ENCODE measurements at regions not wholly inside any gene's neighbourhood (a gene's known extent, or its start where the extent isn't known, plus 50 kb on each side); places are given as distances from the start of the nearest gene placed in this dataset.

- TF ChIP-seq AR (CRISPR knock-in tag; IDR thresholded peaks at IDR 0.05) (no peak), NFYB (CRISPR knock-in tag; conservative IDR thresholded peaks at IDR 0.05; ENCODE audit: low read depth) (no peak), TCF7 (CRISPR knock-in tag; IDR thresholded peaks at IDR 0.05; ENCODE audit: low read depth) (no peak)
Measured at GRCh38 chr14:34203251-34203722, 252.4 kb upstream of the EGLN3 start (continued).

- Mint-ChIP-seq H3K27ac (no peak overlapping the region), H3K27me3 (ENCODE audit: low read depth) (0 out of 2 replicates have a peak, but pooled peaks cover 2% of the 10 kb centered on the region), H3K4me1 (no peaks in the 10 kb centered on the region), H3K9me3 (peaks cover 16% of the 10 kb centered on the region), H3K4me3 (no peak overlapping the region), H3K36me3 (no peaks in the 10 kb centered on the region)
- ChIA-PET POLR2A (no interaction called here), CTCF (no interaction called here)
- TF ChIP-seq TP53 (CRISPR knock-in tag; IDR thresholded peaks at IDR 0.05) (no peak), NFATC4 (CRISPR knock-in tag; IDR thresholded peaks at IDR 0.05) (no peak), AR (CRISPR knock-in tag; IDR thresholded peaks at IDR 0.05) (no peak), ZBTB21 (CRISPR knock-in tag; IDR thresholded peaks at IDR 0.05; ENCODE audit: borderline replicate concordance) (no peak), ZNF121 (CRISPR knock-in tag; IDR thresholded peaks at IDR 0.05) (no peak), CREB1 (CRISPR knock-in tag; IDR thresholded peaks at IDR 0.05) (no peak), SOX15 (CRISPR knock-in tag; IDR thresholded peaks at IDR 0.05) (no peak), ZNF232 (CRISPR knock-in tag; IDR thresholded peaks at IDR 0.05) (no peak), NFE2L1 (CRISPR knock-in tag; IDR thresholded peaks at IDR 0.05) (no peak), JAZF1 (CRISPR knock-in tag; IDR thresholded peaks at IDR 0.05) (no peak), ELF4 (CRISPR knock-in tag; IDR thresholded peaks at IDR 0.05; ENCODE audit: low read depth) (no peak), USF2 (CRISPR knock-in tag; IDR thresholded peaks at IDR 0.05) (no peak), SP1 (CRISPR knock-in tag; conservative IDR thresholded peaks at IDR 0.05) (no peak), TEAD4 (CRISPR knock-in tag; IDR thresholded peaks at IDR 0.05) (no peak), GRHL2 (CRISPR knock-in tag; IDR thresholded peaks at IDR 0.05; ENCODE audit: insufficient replicate concordance, severe bottlenecking) (no peak), ZNF281 (CRISPR knock-in tag; IDR thresholded peaks at IDR 0.05) (no peak), FOXP4 (CRISPR knock-in tag; IDR thresholded peaks at IDR 0.05) (no peak), CBFB (CRISPR knock-in tag; IDR thresholded peaks at IDR 0.05; ENCODE audit: low read depth) (no peak), TEAD1 (CRISPR knock-in tag; IDR thresholded peaks at IDR 0.05) (no peak)
- DNase-seq (ENCODE audit: low spot score), result no peak
- ATAC-seq, result no peak
Measured at GRCh38 chr14:34201909-34202637, 251.2 kb upstream of the EGLN3 start.
